Urinary bladder (tissue), 3 donors: ENCODE measurements at regions not wholly inside any gene's neighbourhood (a gene's known extent, or its start where the extent isn't known, plus 50 kb on each side); places are given as distances from the start of the nearest gene placed in this dataset.

ENCODE experiments used
- DNase-seq: peaks from one replicate; pipeline ENCODE4 v3.0.0-alpha.2; 2015; ENCODE audit errors: extremely low spot score
- H3K27ac ChIP-seq: one replicate; pipeline ENCODE4 v1.5.1; 2013; ENCODE audit warnings: low read depth, mild to moderate bottlenecking, moderate library complexity
- H3K36me3 ChIP-seq: one replicate; pipeline ENCODE4 v1.6.1; 2013; ENCODE audit warnings: mild to moderate bottlenecking, moderate library complexity; ENCODE audit not compliant: insufficient read depth
- H3K4me1 ChIP-seq: one replicate; pipeline ENCODE4 v1.6.1; 2013; ENCODE audit warnings: mild to moderate bottlenecking, moderate library complexity; ENCODE audit not compliant: insufficient read depth
- H3K4me3 ChIP-seq: one replicate; pipeline ENCODE4 v1.5.1; 2013; ENCODE audit warnings: low read depth, low read length
- WGBS: extraction: QIAGEN DNeasy Blood & Tissue Kit; methylation state at CpG from one replicate; pipeline ENCODE4 v1.1.7; 2013; 5-methylcytosine and 5-hydroxymethylcytosine counted together
- donor health status: healthy with polysubstance abuse.
- donor health status: healthy.

DNA sequence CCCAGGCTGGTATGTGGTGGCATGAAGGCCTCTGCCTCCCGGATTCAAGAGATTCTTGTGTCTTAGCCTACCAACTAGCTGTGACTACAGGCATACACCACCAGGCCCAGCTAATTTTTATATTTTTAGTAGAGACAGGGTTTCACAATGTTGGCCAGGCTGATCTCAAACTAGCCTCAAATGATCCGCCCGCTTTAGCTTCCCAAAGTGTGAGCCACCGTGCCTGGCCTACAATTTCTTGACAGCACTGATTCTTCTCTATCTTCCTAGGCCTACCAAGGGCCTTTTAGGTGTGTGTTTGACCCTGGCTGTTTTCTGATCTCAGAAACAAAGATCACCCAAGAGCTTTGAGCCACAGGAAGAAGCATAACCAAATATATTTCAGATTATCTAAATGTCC, 540.8 kb upstream of the ADAMTS5 start:
- DNase-seq, result no peak
- Histone ChIP-seq H3K27ac (no peak overlapping the region), H3K4me1 (no peaks in the 10 kb centered on the region), H3K36me3 (no peaks in the 10 kb centered on the region), H3K4me3 (no peak overlapping the region)
- WGBS, result 94% methylated on average over 4 of the region's 4 CpGs

DNA sequence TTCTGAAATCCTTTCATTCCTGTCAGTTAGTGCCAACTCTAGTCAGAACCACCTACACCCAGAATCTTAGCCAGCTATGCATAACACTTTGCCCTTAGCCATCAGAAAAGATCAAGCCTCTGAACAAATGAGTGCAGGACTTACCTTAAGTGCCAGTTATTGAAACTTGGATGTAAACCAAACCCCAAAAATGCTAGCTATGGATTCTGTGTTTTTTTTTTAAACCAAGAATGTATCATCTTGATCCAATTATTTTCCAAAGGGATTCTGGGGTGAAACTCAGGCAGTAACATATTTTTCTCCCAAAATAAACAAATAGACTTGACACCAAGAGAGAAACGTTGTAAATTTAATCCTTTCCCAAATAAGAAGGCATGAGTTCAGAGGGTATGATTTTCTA, 538.6 kb upstream of the ADAMTS5 start:
- Histone ChIP-seq H3K4me3 (no peak overlapping the region), H3K4me1 (no peaks in the 10 kb centered on the region), H3K27ac (no peak overlapping the region), H3K36me3 (no peaks in the 10 kb centered on the region)
- DNase-seq, result no peak
- 20% methylated on average over 1 of the region's 1 CpG for WGBS

DNA sequence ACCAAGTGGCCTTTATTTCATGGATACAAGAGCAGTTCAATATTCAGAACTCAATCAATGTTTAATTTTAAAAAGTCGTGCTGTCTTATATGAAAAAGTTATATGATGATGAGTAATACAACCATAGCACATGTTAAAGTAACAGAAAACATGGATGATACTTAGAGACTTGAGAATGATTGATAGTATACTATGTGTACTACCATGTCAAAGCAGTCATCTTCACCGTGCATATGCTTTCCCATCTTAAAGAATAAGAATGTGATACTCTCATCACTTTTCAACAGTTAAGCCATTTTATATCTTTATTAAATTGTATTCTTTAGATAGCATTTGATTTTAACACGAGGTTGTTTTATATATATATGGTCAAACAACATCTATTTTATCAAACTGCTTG, 535.9 kb upstream of the ADAMTS5 start:
- no peaks in the 10 kb centered on the region for H3K36me3 ChIP-seq
- H3K4me1 ChIP-seq, result no peaks in the 10 kb centered on the region
- H3K27ac ChIP-seq, result no peak overlapping the region
- no peak overlapping the region for H3K4me3 ChIP-seq
- no peak for DNase-seq
- 83% methylated on average over 3 of the region's 3 CpGs for WGBS

- no peak overlapping the region for H3K4me3 ChIP-seq
- WGBS, result 63% methylated on average over 3 of the region's 3 CpGs
These were observed 531.1 kb upstream of the ADAMTS5 start for GRCh38 chr21:27498025-27498424.

DNA sequence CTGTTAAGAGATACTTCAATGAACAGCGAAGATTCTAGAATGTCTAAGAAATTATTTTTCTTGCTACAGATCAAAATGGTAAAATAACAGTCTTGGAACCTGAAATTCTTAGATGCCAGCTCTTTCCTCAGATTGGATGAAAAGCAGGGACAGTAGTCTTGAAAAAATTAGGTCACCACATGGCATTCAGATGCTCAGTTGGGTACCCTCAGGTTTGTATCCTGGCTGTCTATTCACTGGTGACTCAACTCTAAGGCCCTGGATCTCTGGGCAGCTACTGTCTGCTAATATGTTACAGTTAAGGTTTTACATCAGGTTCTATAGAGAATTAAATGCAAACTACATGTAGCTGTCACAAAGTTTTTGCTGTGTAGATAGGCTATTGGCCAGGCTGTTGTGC, 528.9 kb upstream of the ADAMTS5 start:
- WGBS, result 98% methylated on average over 1 of the region's 1 CpG
- no peaks in the 10 kb centered on the region for H3K36me3 ChIP-seq

More at GRCh38 chr21:27498025-27498424, 531.1 kb upstream of the ADAMTS5 start:
- Histone ChIP-seq H3K4me1 (no peaks in the 10 kb centered on the region), H3K27ac (no peak overlapping the region), H3K36me3 (no peaks in the 10 kb centered on the region)
- DNase-seq, result no peak

DNA sequence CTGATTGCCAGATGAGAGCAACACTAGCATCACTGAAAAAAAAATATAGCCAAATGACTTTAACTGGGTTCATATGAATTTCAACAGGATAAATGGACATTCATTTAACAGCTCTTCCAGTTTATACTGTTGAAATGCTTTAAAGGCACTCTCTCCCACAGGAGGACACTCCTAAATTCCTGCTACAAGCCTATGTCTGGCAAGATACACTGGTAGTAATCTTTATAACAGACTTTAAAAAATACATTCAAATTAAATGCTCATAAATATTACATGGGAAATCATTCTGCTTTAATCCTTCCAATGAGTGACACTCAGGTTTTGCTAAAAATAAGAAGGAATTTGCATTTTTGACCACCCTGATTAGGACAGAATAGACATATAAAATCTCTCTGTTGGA, 526.7 kb upstream of the ADAMTS5 start:
- Histone ChIP-seq H3K4me3 (no peak overlapping the region), H3K36me3 (no peaks in the 10 kb centered on the region), H3K27ac (no peak overlapping the region), H3K4me1 (no peaks in the 10 kb centered on the region)
- peak; percentile 51 for DNase-seq

More for the DNA sequence above, 528.9 kb upstream of the ADAMTS5 start:
- H3K4me3 ChIP-seq, result no peak overlapping the region
- no peak for DNase-seq
- H3K4me1 ChIP-seq, result no peaks in the 10 kb centered on the region
- H3K27ac ChIP-seq, result no peak overlapping the region

DNA sequence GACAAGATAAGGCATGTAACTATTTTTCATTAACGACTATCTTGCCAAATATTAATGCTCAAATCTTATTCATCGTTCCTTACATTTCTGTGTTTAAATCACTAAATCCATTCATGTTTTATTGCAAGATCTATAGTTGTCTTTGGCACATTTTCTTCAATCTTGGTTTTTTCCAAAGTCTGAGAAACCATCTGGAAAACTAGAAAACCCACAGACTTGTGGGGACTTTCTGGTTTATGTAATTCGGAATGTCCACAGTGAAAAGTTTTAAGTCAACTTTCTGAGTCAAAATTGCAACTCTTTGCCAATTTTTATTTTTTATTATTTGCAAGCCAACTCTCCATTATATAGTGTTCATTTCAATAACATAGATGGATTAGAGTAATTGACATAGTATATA, 520.8 kb upstream of the ADAMTS5 start:
- Histone ChIP-seq H3K4me3 (no peak overlapping the region), H3K27ac (no peak overlapping the region), H3K4me1 (no peaks in the 10 kb centered on the region), H3K36me3 (no peaks in the 10 kb centered on the region)
- 81% methylated on average over 3 of the region's 3 CpGs for WGBS
- no peak for DNase-seq

DNA sequence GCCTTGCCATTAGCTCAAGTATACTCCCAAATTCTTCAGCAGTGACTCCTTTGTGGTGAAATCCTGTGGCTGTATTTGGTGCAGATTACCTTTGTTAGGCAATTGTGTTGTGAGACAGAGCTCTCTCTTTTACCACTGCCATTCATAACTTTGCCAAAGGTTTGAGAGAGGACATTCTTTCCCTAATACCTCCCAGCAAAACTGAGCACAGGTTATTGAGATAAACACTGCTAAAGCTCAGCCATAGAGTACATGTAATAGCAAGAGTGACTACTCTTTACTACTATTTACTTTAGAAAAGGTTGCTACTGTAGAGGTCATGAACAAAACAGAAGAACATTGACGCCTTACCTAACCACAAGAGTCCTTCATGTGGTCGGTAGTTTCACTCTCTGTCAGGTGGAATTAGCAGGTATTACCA, 514.0 kb upstream of the ADAMTS5 start:
- H3K36me3 ChIP-seq, result no peaks in the 10 kb centered on the region
- no peak overlapping the region for H3K4me3 ChIP-seq
- no peak for DNase-seq
- H3K4me1 ChIP-seq, result no peaks in the 10 kb centered on the region
- 73% methylated on average over 2 of the region's 2 CpGs for WGBS
- no peak overlapping the region for H3K27ac ChIP-seq

- DNase-seq, result no peak
- H3K4me3 ChIP-seq, result no peak overlapping the region
- no peaks in the 10 kb centered on the region for H3K36me3 ChIP-seq
- no peak overlapping the region for H3K27ac ChIP-seq
- WGBS, result 64% methylated on average over 2 of the region's 2 CpGs
- no peaks in the 10 kb centered on the region for H3K4me1 ChIP-seq
These were observed 510.4 kb upstream of the ADAMTS5 start for GRCh38 chr21:27477296-27477695.

- WGBS, result 16% methylated on average over 1 of the region's 1 CpG
- no peaks in the 10 kb centered on the region for H3K36me3 ChIP-seq
- peak; percentile 6 for DNase-seq
- no peak overlapping the region for H3K27ac ChIP-seq
- H3K4me3 ChIP-seq, result no peak overlapping the region
- H3K4me1 ChIP-seq, result no peaks in the 10 kb centered on the region
These were observed 509.8 kb upstream of the ADAMTS5 start for GRCh38 chr21:27476696-27477095.

- H3K4me3 ChIP-seq, result no peak overlapping the region
- no peaks in the 10 kb centered on the region for H3K36me3 ChIP-seq
- H3K27ac ChIP-seq, result no peak overlapping the region
- 89% methylated on average over 7 of the region's 7 CpGs for WGBS
- DNase-seq, result no peak
- H3K4me1 ChIP-seq, result no peaks in the 10 kb centered on the region
These were observed 508.6 kb upstream of the ADAMTS5 start for GRCh38 chr21:27475363-27475955.

GRCh38 chr21:27467366-27467765, 500.5 kb upstream of the ADAMTS5 start:
- H3K27ac ChIP-seq, result no peak overlapping the region
- DNase-seq, result no peak
- no peaks in the 10 kb centered on the region for H3K36me3 ChIP-seq
- 40% methylated on average over 2 of the region's 2 CpGs for WGBS
- H3K4me1 ChIP-seq, result no peaks in the 10 kb centered on the region
- no peak overlapping the region for H3K4me3 ChIP-seq

DNA sequence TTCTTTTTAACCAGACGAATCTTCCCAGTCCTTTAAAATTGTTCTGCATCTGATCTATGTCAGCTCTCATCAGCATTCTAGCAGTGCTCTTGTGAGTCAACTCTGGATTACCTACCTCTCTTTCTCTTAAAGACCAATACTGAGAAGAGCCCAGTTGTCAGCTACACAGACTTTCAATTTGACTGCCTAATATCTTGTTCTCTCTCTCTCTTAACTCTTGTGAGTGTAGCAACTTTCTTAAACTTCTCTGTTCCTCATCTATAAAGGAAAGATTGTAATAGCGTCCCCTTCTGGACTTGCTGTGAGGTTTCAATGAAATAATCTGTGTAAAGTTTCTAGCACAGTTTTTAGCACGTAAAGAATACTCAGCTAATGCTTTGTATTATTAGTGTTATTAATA, 499.3 kb upstream of the ADAMTS5 start:
- no peaks in the 10 kb centered on the region for H3K4me1 ChIP-seq
- no peak overlapping the region for H3K27ac ChIP-seq
- 87% methylated on average over 3 of the region's 3 CpGs for WGBS
- no peak overlapping the region for H3K4me3 ChIP-seq
- no peaks in the 10 kb centered on the region for H3K36me3 ChIP-seq
- DNase-seq, result no peak

- H3K27ac ChIP-seq, result no peak overlapping the region
- 95% methylated on average over 1 of the region's 1 CpG for WGBS
- no peaks in the 10 kb centered on the region for H3K36me3 ChIP-seq
- no peaks in the 10 kb centered on the region for H3K4me1 ChIP-seq
- no peak for DNase-seq
- H3K4me3 ChIP-seq, result no peak overlapping the region
These were observed 497.8 kb upstream of the ADAMTS5 start for GRCh38 chr21:27464648-27465047.

- WGBS, result 83% methylated on average over 2 of the region's 2 CpGs
- DNase-seq, result no peak
- Histone ChIP-seq H3K4me3 (no peak overlapping the region), H3K36me3 (no peaks in the 10 kb centered on the region), H3K27ac (no peak overlapping the region), H3K4me1 (no peaks in the 10 kb centered on the region)
These were observed 495.8 kb upstream of the ADAMTS5 start for GRCh38 chr21:27462726-27463125.
